AG04450 (cell line): ENCODE measurements at regions not wholly inside any gene's neighbourhood (a gene's known extent, or its start where the extent isn't known, plus 50 kb on each side); places are given as distances from the start of the nearest gene placed in this dataset.

Experiments used
- CTCF ChIA-PET: fragments of 300-600, 350-600 bp; formaldehyde crosslinking; extraction: SDS; loops from one replicate; lab custom pipeline; 2022; ENCODE audit warnings: antibody characterized with exemption, inconsistent platforms; lab: Charles Lee
- POLR2A ChIA-PET: fragments of 350-600 bp; formaldehyde crosslinking; extraction: SDS; loops from one replicate; lab custom pipeline; 2021; ENCODE audit warnings: antibody characterized with exemption, inconsistent platforms; lab: Yijun Ruan, JAX
- DNase-seq: peaks from one replicate; pipeline ENCODE4 v3.0.0-alpha.2; 2011; ENCODE audit warnings: low read depth, low spot score
- H3K27ac ChIP-seq: one replicate; pipeline ENCODE4 v1.5.1; 2012; ENCODE audit warnings: low read depth, low read length, control low read depth
- H3K27me3 ChIP-seq: one replicate; pipeline ENCODE4 v1.6.0; 2012; ENCODE audit warnings: low read length; ENCODE audit not compliant: control insufficient read depth, insufficient read depth
- H3K4me3 ChIP-seq: 2 replicates; pipeline ENCODE4 v1.5.1; 2011; ENCODE audit warnings: mild to moderate bottlenecking, low read depth, low read length, control low read depth
- H3K9me3 ChIP-seq: 2 replicates; pipeline ENCODE4 v1.5.1; 2012; ENCODE audit warnings: low read length; ENCODE audit not compliant: control insufficient read depth, insufficient read depth
- CTCF ChIP-seq: IDR thresholded peaks from 2 replicates; pipeline ENCODE4 v1.5.1; 2011; ENCODE audit warnings: low read depth, low read length, control low read depth, inconsistent platforms

GRCh38 chr11:94675813-94676212, 92.3 kb upstream of the AMOTL1 start:
- peaks cover 22% of the 10 kb centered on the region for H3K27me3 ChIP-seq
- no peak overlapping the region for H3K4me3 ChIP-seq
- H3K27ac ChIP-seq: no peak overlapping the region
- ChIA-PET POLR2A (no interaction called here), CTCF (interaction anchor here (1.1 kb wide), 1 partner anchor 292 kb away, joined by 3 read pairs; no protein-coding TSS in a partner anchor)
- no peak for TF ChIP-seq CTCF
- peaks cover 9% of the 10 kb centered on the region for H3K9me3 ChIP-seq
- no peak for DNase-seq

GRCh38 chr11:94676814-94677213, 91.3 kb upstream of the AMOTL1 start:
- ChIA-PET CTCF (no interaction called here), POLR2A (no interaction called here)
- Histone ChIP-seq H3K4me3 (no peak overlapping the region), H3K27me3 (peaks cover 22% of the 10 kb centered on the region), H3K27ac (no peak overlapping the region), H3K9me3 (peaks cover 7% of the 10 kb centered on the region)
- TF ChIP-seq CTCF: no peak
- DNase-seq: no peak

GRCh38 chr11:94678236-94678635, 89.9 kb upstream of the AMOTL1 start:
- Histone ChIP-seq H3K27me3 (peaks cover 22% of the 10 kb centered on the region), H3K27ac (no peak overlapping the region), H3K9me3 (no peaks in the 10 kb centered on the region), H3K4me3 (no peak overlapping the region)
- no peak for DNase-seq
- POLR2A ChIA-PET: no interaction called here
- no peak for TF ChIP-seq CTCF
- CTCF ChIA-PET: interaction anchor here (0.7 to 1.5 kb wide), 2 partner anchors 184 to 219 kb away, joined by 3 read pairs; no protein-coding TSS in a partner anchor

GRCh38 chr11:94678901-94679300, 89.3 kb upstream of the AMOTL1 start:
- H3K27me3 ChIP-seq: peaks cover 22% of the 10 kb centered on the region
- no peak for DNase-seq
- POLR2A ChIA-PET: no interaction called here
- no peak overlapping the region for H3K27ac ChIP-seq
- no peak overlapping the region for H3K4me3 ChIP-seq
- TF ChIP-seq CTCF: no peak
- H3K9me3 ChIP-seq: no peaks in the 10 kb centered on the region
- CTCF ChIA-PET: interaction anchor here (0.9 to 1.5 kb wide), 2 partner anchors 108 to 219 kb away, joined by 3 to 4 read pairs; no protein-coding TSS in a partner anchor

- no peak overlapping the region for H3K27ac ChIP-seq
- no peak overlapping the region for H3K4me3 ChIP-seq
- peaks cover 26% of the 10 kb centered on the region for H3K27me3 ChIP-seq
- H3K9me3 ChIP-seq: no peaks in the 10 kb centered on the region
- ChIA-PET POLR2A (no interaction called here), CTCF (no interaction called here)
- TF ChIP-seq CTCF: no peak
- DNase-seq: no peak
Measured at GRCh38 chr11:94680426-94680825, 87.7 kb upstream of the AMOTL1 start.
